Fibroblast of the conjunctiva (primary cell): ENCODE measurements at regions not wholly inside any gene's neighbourhood (a gene's known extent, or its start where the extent isn't known, plus 50 kb on each side); places are given as distances from the start of the nearest gene placed in this dataset.
"Not testable (repeated sequence)": the region's sequence is repeated elsewhere in the genome, so short reads cannot be mapped to it uniquely, and the experiment has no call there.

Source experiments
- DNase-seq: peaks from one replicate; pipeline ENCODE4 v3.0.0-alpha.2; 2010; ENCODE audit warnings: low read depth

DNA sequence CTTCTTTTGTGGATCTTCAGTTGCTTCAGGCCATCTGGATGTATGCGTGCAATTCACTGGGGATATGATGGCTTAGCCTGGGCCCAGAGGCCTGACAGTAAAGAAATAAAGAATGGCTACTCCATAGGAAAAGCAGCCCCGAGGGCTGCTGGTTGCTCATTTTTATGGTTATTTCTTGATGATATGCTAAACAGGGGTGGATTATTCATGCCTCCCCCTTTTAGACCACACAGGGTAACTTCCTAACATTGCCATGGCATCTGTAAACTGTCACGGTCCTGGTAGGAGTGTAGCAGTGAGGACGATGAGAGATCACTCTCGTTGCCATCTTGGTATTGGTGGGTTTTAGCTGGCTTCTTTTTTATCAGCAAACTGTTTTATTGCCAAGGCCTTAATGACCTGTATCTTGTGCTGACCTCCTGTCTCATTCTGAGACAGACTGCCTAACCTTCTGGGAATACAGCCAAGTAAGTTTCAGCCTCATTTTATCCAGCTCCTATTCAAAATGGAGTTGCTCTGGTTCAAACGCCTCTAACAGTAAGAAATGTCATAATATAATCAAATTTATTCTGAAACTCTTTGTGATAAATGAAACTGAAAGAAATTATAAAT is 60.5 kb downstream of the DSEL start:
- DNase-seq, result no peak

DNA sequence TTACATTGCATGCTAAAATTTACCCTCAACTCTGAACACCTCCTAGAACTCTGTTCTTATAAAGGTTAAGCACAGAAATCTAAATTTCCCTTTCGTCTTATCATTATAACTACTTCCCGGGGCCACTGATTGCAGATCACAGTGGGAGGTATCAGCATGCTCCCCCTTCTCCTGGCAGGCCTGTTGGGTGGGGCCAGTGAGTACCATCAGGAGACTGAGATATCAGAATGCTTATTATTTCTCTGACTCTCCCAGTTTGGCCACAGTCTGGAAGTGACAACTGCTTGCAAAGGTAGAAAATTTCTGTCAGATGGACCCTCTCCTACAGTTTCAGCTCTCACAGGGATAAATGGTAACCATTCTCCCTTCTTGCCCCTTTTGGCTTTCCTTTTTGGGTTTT is 62.6 kb downstream of the DSEL start:
- DNase-seq, result no peak

DNA sequence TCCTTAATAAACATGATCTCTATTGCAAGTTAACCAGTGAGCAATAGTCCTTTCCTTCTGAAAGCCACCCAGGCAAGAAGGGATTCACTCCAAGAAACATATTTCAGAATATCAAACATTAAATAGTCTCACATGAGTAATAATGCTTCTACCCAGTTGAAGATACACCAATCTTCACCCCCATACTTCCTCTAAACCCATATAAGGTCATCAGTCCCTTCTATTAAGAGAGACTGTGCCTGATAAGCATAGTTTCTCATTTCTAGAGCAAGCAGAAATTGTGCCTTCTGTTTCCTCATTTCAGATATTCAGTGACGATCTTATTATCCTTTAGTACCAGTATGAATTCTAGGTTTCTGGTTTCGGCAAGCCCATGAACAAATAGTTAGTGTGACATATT is 64.6 kb downstream of the DSEL start:
- no peak for DNase-seq

GRCh38 chr18:67451101-67451500 is 65.4 kb downstream of the DSEL start:
- not testable (repeated sequence) for DNase-seq

DNA sequence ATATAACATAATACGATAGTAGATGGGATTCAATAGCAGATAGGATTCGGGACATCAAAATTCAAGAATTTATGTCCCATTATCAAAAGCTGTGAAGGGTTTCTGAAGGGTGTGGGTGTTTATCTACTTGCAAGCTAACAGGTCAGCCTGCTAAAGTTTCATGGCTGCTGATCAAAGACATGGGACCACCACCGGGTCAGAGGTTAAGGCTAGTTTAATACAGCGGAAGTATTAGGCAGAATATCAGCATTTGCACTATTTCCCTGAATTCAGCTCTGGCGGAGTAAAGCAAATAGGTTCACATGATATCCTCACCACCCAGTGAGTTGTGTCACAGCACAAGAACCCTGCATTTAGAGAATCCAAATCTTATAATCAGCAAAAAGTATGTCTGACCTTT is 82.5 kb downstream of the DSEL start:
- no peak for DNase-seq

GRCh38 chr18:67432806-67433205 is 83.7 kb downstream of the DSEL start:
- DNase-seq, result no peak

DNA sequence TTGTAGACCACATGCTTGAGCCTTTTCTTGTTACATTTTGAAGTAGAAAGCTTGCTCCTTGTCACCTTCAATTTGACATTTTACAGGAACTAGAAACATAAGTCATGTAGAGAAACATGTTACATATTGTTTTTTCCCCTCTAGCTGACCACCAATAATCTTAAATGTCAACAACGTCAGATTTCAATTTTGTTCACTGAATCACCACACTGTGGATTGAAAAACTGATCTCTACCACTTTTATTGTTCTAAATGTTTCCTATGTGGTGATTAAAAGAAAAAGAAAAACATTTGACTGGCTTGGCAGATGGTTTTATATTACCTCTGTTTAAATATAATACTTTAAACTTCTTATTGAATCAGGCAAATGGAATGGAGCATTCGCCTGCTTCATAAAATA is 87.7 kb downstream of the DSEL start:
- DNase-seq, result no peak

- no peak for DNase-seq
These were observed 88.4 kb downstream of the DSEL start for GRCh38 chr18:67428158-67428557.

GRCh38 chr18:67426486-67426885 is 90.0 kb downstream of the DSEL start:
- DNase-seq, result no peak

GRCh38 chr18:67425672-67426071 is 90.8 kb downstream of the DSEL start:
- peak; percentile 75 for DNase-seq

- DNase-seq, result no peak
These were observed 94.9 kb downstream of the DSEL start for GRCh38 chr18:67421651-67422050.

- DNase-seq, result no peak
These were observed 98.5 kb downstream of the DSEL start for GRCh38 chr18:67417864-67418523.

GRCh38 chr18:67411116-67411515 is 105.4 kb downstream of the DSEL start:
- DNase-seq, result no peak

DNA sequence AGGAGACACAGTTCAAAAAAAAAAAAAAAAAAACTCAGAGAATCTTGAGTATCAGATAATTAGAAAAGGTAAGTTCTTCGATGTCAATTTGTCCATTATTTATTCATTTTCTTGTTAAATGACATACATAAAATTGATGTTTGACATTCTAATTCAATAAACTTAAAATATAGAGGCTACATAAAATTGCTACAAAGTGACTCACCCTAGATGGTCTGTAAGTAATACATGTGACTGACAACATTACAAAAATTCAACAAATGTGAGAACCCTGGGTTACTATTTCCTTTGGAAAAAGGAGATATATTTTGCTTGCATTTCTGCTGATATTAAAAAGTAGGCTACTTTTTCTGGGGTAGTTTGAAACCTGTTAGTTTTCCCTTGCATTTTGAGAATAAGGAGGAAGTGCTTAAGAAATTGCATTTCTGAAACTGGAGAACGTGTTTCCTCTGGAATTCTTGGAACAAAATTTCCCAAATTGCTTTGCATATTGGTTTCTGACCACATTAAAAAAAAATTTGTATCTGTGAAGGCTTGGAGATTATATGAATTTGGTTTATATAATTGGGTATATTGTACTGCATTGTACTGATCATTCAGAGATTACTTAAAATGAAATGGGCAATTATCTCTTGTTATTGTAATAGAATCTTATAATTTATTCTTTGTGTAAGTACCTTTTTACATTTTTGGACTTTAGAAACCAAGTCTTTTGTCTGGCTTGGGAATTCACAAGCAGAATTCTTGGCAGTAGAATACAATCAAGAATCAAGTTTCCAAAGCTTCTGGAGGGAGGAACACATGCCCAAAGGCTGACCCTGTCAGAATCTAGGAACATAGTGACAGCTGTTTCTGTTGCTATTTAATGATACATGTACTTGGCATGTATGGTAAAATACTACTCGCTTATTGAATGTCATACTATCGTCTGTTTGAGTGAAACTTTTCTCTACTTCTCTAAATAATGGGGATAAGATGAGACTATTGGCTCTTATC is 106.1 kb downstream of the DSEL start:
- peak; percentile 37 for DNase-seq

GRCh38 chr18:67408240-67408639 is 108.3 kb downstream of the DSEL start:
- DNase-seq, result no peak

DNA sequence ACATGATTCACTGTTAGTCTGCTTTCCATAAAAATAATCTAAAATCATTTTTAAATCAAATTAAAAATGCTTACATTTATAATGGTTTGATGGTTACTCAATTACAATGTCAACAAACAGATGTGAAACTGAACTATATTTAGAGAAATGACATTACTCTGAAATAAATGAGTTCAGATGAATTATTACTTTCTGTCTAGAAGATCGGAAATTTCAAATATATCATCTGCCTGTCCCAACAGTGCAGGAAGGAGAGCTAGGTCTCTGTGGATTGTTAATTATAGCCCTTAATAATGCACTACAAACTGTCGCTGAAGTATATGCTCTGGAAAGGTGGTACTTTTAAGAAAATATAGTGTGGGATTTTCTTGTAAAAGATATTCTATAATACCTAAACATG is 109.8 kb downstream of the DSEL start:
- DNase-seq, result no peak

- DNase-seq, result no peak
These were observed 114.0 kb downstream of the DSEL start for GRCh38 chr18:67402543-67402942.

DNA sequence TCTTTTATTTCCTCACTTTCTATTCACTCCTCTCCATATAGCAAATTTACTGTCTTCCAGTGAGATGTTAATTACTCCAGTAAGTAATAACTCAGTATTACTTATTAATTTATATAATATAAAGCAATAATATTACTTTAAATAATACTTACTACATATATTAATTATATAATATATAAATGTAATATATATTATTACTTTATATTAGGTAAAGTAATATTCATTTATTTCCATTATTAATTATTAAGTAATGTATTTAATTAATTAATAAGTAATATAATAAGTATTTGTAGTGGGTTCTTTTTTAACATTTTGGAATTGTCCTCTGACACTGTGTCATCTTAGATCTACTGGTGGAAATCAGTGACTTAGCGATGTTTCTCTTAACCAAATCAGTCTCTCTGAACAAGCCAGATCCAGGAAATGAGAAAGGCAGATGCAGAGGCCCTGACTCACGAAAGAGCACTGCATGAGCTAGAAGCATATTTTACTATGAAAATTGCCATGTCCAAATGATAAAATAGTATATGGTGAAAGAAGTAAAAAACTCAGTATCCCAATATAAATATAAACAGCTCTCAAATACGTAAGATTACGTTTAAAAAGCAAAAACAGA is 115.9 kb downstream of the DSEL start:
- DNase-seq, result no peak

DNA sequence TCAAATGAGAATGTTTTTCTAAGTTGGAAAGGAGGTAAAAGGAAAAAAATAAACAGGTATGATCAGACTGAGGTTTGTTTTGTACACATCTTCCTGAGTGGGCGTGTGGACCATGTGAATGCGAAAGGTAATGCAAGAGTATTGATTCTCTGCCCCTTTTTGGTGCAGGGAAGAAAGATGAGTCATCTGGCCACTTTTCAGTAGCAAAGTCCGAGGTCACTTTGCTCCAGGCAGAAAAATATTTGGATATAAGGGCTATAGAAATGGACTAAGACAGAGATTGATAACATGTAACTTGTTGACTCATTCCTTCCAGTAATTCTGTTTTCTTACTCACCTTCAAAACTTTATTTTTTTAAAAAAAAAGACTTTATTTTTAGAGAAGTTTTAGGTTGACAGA is 130.5 kb downstream of the DSEL start:
- DNase-seq, result no peak

GRCh38 chr18:67385455-67385854 is 131.1 kb downstream of the DSEL start:
- DNase-seq, result no peak

GRCh38 chr18:67384057-67384456 is 132.5 kb downstream of the DSEL start:
- not testable (repeated sequence) for DNase-seq

DNA sequence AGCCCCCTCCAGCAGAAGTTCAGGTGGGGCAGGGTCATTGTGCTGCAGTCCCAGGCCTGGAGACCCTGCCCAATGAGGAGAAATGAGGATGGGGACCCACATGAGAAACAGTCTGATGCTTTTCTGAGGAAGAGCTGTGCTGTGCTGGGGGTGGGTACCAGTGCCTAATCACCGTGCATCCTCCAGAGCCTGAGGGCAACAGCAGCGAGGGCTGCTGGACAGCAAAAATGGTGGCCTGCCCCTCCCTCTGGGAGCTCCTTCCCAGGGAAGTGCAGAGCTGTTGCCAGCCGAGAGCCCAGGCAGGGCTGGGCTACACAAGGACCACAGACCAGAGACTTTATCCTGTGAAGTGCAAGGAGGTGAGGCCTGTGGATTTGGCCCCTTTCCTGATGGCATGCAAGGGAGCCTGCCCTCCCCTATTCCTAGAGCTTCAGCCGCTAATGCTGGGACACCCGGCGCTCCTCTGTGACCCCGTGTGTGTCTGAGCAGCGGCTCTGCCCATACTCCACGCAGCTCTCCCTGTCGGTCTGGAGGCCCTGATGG is 134.8 kb downstream of the DSEL start:
- DNase-seq, result no peak
